PFSK-1 (cell line): ENCODE measurements at regions not wholly inside any gene's neighbourhood (a gene's known extent, or its start where the extent isn't known, plus 50 kb on each side); places are given as distances from the start of the nearest gene placed in this dataset.

Source experiments
- FOXP2 ChIP-seq: optimal IDR thresholded peaks from 2 replicates; pipeline ENCODE3; 2011; ENCODE audit warnings: borderline replicate concordance, control low read depth, inconsistent platforms; ENCODE audit not compliant: insufficient read depth; ENCODE audit errors: extremely low read length, extremely low read depth
- POLR2AphosphoS5 ChIP-seq: IDR thresholded peaks from 2 replicates; pipeline ENCODE4 v1.6.1; 2012; ENCODE audit warnings: low read depth, mild to moderate bottlenecking, control low read depth, low read length, moderate library complexity
- REST ChIP-seq, 2 experiments: IDR thresholded peaks; 2 replicates each; pipeline versions ENCODE4 v1.6.1 to v1.8.0; 2011 to 2012; ENCODE audit warnings: low read depth in 2 of 2, low read length in 2 of 2, control low read depth in 1 of 2, inconsistent platforms in 1 of 2, mild to moderate bottlenecking in 1 of 2, moderate library complexity in 1 of 2; ENCODE audit not compliant: insufficient read depth in 1 of 2
- SIN3A ChIP-seq: IDR thresholded peaks from 2 replicates; pipeline ENCODE4 v1.6.1; 2012; ENCODE audit warnings: mild to moderate bottlenecking, low read length, moderate library complexity, borderline replicate concordance; ENCODE audit not compliant: insufficient read depth
- TAF1 ChIP-seq: IDR thresholded peaks from 2 replicates; pipeline ENCODE4 v1.6.1; 2012; ENCODE audit warnings: low read length, control low read depth, borderline replicate concordance; ENCODE audit not compliant: insufficient read depth

- TF ChIP-seq SIN3A (no peak), FOXP2 (no peak), TAF1 (no peak), REST (IDR thresholded peaks at IDR 0.05; ENCODE audit: insufficient read depth in 1 of 2, low read depth in 2 of 2, low read length in 2 of 2) (no peak), POLR2AphosphoS5 (no peak)
Observed at GRCh38 chr4:110955748-110956147, 332.9 kb upstream of the PITX2 start.

- TF ChIP-seq SIN3A = no peak
- TF ChIP-seq FOXP2 = no peak
- no peak for TF ChIP-seq REST (IDR thresholded peaks at IDR 0.05; ENCODE audit: insufficient read depth in 1 of 2, low read depth in 2 of 2, low read length in 2 of 2)
- no peak for TF ChIP-seq TAF1
- no peak for TF ChIP-seq POLR2AphosphoS5
Observed at GRCh38 chr4:110959041-110959643, 336.3 kb upstream of the PITX2 start.

- no peak for TF ChIP-seq FOXP2
Observed at GRCh38 chr4:110961066-110961465, 338.2 kb upstream of the PITX2 start.

- no peak for TF ChIP-seq TAF1
- TF ChIP-seq SIN3A = no peak
- no peak for TF ChIP-seq REST (IDR thresholded peaks at IDR 0.05; ENCODE audit: insufficient read depth in 1 of 2, low read depth in 2 of 2, low read length in 2 of 2)
- TF ChIP-seq POLR2AphosphoS5 = no peak
- no peak for TF ChIP-seq FOXP2
Observed at GRCh38 chr4:110962616-110963015, 339.7 kb upstream of the PITX2 start.

- TF ChIP-seq POLR2AphosphoS5 = no peak
- no peak for TF ChIP-seq TAF1
- TF ChIP-seq REST (IDR thresholded peaks at IDR 0.05; ENCODE audit: insufficient read depth in 1 of 2, low read depth in 2 of 2, low read length in 2 of 2) = no peak
- TF ChIP-seq FOXP2 = no peak
- TF ChIP-seq SIN3A = no peak
Observed at GRCh38 chr4:110963662-110964280, 340.9 kb upstream of the PITX2 start.
